C4-2B (cell line): ENCODE measurements at regions not wholly inside any gene's neighbourhood (a gene's known extent, or its start where the extent isn't known, plus 50 kb on each side); places are given as distances from the start of the nearest gene placed in this dataset.

Experiments
- H3K27ac ChIP-seq: fragments of 450-650 bp; 2 replicates; pipeline ENCODE4 v1.5.1; 2017
- ZFX ChIP-seq: fragments of 450-650 bp; IDR thresholded peaks from 2 replicates; pipeline ENCODE4 v1.6.1; 2017
- TF ChIP-seq, protein P1 (sequence below): fragments of 450-650 bp; conservative IDR thresholded peaks from 2 replicates; pipeline ENCODE4 v1.5.1; 2017; ENCODE audit warnings: mild to moderate bottlenecking

DNA sequence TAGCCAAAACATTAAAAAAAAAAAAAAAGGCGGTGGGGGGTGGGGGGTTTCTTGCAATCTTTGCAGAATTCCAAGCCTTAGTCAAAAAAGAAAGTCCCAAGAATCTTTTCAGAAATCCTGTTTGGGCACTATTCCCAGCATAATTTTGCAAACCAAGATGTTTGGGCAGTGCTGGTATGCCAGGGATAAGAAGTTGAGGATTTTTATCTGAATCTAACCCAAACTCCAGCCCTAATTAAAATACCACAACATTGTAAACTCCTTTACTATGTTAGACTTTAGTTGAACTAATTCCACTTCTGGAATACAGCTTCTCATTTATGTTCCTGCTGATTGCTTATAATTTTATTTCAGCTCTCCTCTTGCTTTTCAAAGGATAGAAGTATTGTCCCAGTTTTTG lies 504.1 kb upstream of the ADGRL2 start:
- no peak for TF ChIP-seq ZFX
- TF ChIP-seq, protein P1, sequence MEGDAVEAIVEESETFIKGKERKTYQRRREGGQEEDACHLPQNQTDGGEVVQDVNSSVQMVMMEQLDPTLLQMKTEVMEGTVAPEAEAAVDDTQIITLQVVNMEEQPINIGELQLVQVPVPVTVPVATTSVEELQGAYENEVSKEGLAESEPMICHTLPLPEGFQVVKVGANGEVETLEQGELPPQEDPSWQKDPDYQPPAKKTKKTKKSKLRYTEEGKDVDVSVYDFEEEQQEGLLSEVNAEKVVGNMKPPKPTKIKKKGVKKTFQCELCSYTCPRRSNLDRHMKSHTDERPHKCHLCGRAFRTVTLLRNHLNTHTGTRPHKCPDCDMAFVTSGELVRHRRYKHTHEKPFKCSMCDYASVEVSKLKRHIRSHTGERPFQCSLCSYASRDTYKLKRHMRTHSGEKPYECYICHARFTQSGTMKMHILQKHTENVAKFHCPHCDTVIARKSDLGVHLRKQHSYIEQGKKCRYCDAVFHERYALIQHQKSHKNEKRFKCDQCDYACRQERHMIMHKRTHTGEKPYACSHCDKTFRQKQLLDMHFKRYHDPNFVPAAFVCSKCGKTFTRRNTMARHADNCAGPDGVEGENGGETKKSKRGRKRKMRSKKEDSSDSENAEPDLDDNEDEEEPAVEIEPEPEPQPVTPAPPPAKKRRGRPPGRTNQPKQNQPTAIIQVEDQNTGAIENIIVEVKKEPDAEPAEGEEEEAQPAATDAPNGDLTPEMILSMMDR: no peak

DNA sequence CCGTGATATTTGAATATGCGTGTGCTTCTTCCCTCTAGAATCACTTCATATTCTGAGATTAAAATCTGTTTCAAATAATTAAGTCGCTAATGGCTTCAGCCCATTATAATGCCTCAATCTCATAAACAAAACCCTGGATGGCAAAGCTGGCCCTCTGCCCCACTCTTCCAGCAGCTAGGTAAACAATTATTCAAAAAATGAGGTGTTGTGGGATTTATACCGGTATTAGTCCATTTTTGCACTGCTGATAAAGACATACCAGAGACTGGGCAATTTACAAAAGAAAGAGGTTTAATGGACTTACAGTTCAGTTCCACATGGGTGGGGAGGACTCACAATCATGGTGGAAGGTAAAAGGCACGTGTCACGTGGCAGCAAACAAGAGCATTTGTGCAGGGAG lies 510.4 kb upstream of the ADGRL2 start:
- TF ChIP-seq, protein P1: no peak
- TF ChIP-seq ZFX: no peak

More for the DNA sequence above, 504.1 kb upstream of the ADGRL2 start:
- H3K27ac ChIP-seq: no peak overlapping the region

DNA sequence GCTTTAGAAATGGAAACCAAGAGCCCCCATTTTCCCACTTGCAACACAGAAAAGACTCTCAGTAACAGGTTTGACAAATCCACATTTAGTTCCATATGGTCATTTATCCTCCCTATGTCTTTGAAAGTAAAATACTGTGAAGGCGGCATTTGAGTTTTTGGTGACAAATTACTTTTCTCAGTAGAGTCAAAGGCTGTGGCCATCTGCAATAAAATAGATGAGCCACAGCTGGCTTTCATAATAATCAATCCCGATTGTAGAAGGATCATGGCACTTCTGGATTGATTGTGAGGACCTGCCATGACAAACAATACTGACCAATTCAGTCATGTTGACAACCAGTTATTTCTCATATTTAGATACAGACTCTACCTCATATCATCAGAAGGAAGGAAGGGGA lies 512.0 kb upstream of the ADGRL2 start:
- no peak overlapping the region for H3K27ac ChIP-seq
- no peak for TF ChIP-seq ZFX
- TF ChIP-seq, protein P1: no peak

More for the DNA sequence above, 510.4 kb upstream of the ADGRL2 start:
- no peak overlapping the region for H3K27ac ChIP-seq

DNA sequence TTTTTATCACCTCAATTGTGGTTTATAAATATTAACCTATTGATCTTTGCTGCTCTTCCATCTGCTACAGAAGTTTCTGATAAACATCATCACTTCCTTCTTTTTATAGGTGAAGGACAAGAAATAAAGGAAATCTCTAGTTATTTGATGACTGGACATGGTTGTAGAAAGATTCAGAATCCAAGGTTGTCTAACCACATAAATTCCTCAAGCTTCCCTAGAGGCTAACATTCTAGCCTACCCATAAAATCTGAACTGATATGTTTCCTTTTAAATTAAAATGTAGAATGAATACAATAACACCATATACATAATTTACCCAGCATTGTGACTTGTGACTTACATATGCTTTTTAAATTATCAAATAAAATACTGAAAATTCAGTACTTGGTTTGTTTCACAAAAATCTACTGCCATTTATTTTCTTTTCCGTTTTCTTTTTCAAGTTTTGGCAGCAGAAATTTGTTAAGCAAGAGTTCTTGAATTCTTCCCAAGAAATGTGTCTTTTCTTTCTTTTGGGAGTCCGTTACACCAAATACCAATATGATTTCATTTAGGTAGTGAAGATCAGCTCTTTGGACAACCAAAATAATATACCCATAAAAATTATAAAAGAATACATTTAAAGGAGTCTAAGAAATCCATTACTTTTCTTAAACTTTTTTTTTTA lies 513.2 kb upstream of the ADGRL2 start:
- TF ChIP-seq ZFX: no peak
- TF ChIP-seq, protein P1: no peak
- H3K27ac ChIP-seq: no peak overlapping the region

DNA sequence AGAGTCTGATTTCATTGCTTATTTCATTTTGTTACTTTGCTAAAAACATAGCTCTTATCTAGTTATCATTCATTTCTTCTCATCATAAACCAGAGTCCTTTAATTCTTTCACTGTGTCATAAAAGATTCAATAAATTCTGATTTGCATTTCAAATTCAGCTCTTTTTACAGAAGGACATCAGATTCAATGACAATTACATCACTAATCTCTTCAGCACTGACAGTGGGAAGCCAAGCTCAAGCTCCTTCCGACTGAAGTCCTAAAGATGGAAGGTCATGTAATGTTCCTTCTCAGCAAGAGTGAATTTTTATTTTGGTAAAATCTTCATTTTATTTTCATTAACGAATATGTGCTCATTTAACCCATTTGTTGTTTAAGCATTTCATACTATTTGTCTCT lies 530.7 kb upstream of the ADGRL2 start:
- TF ChIP-seq, protein P1: no peak
- no peak for TF ChIP-seq ZFX
- no peak overlapping the region for H3K27ac ChIP-seq

DNA sequence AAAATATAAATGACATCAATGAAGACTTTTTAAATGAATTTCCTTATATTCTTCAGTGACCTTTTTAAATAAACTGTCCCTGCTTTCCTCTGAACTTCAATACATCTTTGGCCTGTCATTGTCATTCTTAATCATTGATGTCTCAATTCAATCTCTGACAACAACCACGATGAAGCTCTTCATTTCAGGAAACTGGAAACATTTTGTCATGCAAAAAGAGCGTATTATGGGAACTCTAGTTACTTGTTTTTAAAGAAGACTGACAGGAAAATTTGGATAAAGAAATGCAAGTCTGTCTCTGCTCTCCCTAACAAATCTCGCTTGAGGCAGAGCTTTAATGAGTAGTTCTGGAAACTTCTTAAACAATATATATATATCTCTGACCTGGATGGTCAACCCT lies 535.8 kb upstream of the ADGRL2 start:
- TF ChIP-seq ZFX: no peak
- TF ChIP-seq, protein P1: no peak
- no peak overlapping the region for H3K27ac ChIP-seq

DNA sequence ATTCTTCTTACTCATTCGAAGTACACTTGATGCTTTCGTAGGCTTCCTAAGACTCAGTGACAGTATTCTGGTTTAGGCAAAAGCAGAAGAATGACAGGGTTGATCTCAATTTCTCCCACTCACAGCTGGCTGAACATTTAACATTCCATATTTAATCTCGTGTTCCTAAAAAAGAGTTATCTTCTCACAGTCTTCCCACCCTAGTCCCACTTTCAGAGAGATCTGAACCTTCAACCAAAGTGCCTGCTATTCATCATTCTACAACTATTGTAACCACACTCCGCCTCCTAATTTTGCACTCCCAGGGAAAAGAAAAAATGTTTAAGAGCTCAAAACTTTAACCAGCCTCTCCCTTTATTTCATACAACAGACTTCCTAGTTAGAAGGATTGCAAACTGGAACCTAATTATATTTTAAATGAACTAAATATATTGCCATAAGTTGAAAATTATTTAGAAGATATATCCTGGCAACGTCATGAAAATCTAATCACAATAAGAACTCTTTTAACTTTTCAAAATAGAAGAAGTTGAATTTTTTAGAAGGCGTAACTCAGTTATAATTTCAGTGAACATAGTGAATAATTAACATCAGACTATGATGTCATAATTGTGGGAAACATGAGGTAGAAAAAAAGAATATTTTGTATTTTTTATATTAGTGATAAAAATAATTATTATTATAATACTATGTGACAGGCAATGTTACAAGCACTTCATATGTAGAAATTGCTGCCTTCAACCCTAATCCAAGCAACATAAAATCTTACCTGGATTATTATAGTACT lies 540.9 kb upstream of the ADGRL2 start:
- TF ChIP-seq, protein P1: no peak
- no peak for TF ChIP-seq ZFX
- no peak overlapping the region for H3K27ac ChIP-seq
